HCT116 (cell line): ENCODE measurements at regions not wholly inside any gene's neighbourhood (a gene's known extent, or its start where the extent isn't known, plus 50 kb on each side); places are given as distances from the start of the nearest gene placed in this dataset.

ENCODE experiments used
- ATAC-seq: fragments of 200-7000 bp; cut with Tn5 transposase; 2 replicates; pipeline ENCODE4 v1.9.1; 2020; ENCODE audit warnings: mild to moderate bottlenecking, moderate library complexity
- BruUV-seq: library from RNA; stranded (reverse); fragments of 400-500 nt; replicated peaks from 2 replicates; lab custom pipeline; 2021; lab: Mats Ljungman, UMichigan
- CTCF ChIA-PET: fragments of 300-600 bp; sonication (Branson Sonifier 250); formaldehyde crosslinking; loops from one replicate; lab custom pipeline; 2021; ENCODE audit warnings: antibody characterized with exemption; lab: Charles Lee
- POLR2A ChIA-PET: fragments of 300-600, 350-600 bp; sonication (Branson Sonifier 250); formaldehyde crosslinking; loops from one replicate; lab custom pipeline; 2021; ENCODE audit warnings: antibody characterized with exemption; lab: Charles Lee
- RAD21 ChIA-PET, 2 experiments: fragments of 300-600 bp; sonication (Branson Sonifier 250); formaldehyde crosslinking; loops; one replicate each; lab custom pipeline; 2023; ENCODE audit warnings: low total read pairs in 2 of 2; ENCODE audit not compliant: uncharacterized antibody in 2 of 2, unreplicated experiment in 2 of 2, low non-redundant PET in 1 of 2; lab: Charles Lee
- DNase-seq: peaks from one replicate; pipeline ENCODE4 v3.0.0-alpha.2; 2010; ENCODE audit warnings: low read depth, low spot score
- H2AFZ ChIP-seq: fragments of 200-600 bp; shearing (Covaris generic), sonication (generic); 2 replicates; pipeline ENCODE4 v1.6.1; 2017; ENCODE audit warnings: low read depth, mixed run types, mixed read lengths, antibody characterized with exemption, low read length; ENCODE audit not compliant: poor library complexity, severe bottlenecking
- H3K27ac ChIP-seq: 2 replicates; pipeline ENCODE4 v1.5.1; 2012; ENCODE audit warnings: low read depth, low read length
- H3K27me3 ChIP-seq: fragments of 200-600 bp; sonication (generic); 2 replicates; pipeline ENCODE4 v1.6.1; 2016; ENCODE audit warnings: mixed run types, low read length, mixed read lengths; ENCODE audit not compliant: insufficient read depth
- H3K36me3 ChIP-seq, 2 experiments: fragments of 200-500 bp in 1 of 2; fragments of 200-600 bp in 1 of 2; sonication (Bioruptor generic) in 1 of 2; sonication (generic) in 1 of 2; 2 replicates each; pipeline versions ENCODE4 v1.5.1 to v1.6.1; 2014 to 2016; ENCODE audit warnings: low read length in 2 of 2, inconsistent platforms in 1 of 2, mixed read lengths in 1 of 2, mixed run types in 1 of 2; ENCODE audit not compliant: insufficient read depth in 2 of 2, control insufficient read depth in 1 of 2
- H3K4me1 ChIP-seq, 2 experiments: fragments of 200-600 bp in 1 of 2; sonication (generic) in 1 of 2; 2 replicates each; pipeline versions ENCODE4 v1.5.1 to v1.6.1; 2012 to 2017; ENCODE audit warnings: low read length in 2 of 2, inconsistent platforms in 1 of 2, mild to moderate bottlenecking in 1 of 2, mixed read lengths in 1 of 2, mixed run types in 1 of 2, moderate library complexity in 1 of 2; ENCODE audit not compliant: insufficient read depth in 2 of 2, control insufficient read depth in 1 of 2
- H3K4me2 ChIP-seq: fragments of 200-600 bp; sonication (generic); 2 replicates; pipeline ENCODE4 v1.6.1; 2017; ENCODE audit warnings: mixed run types, low read length, mixed read lengths
- H3K4me3 ChIP-seq, 2 experiments: fragments of 200-600 bp in 1 of 2; sonication (generic) in 1 of 2; replicated peaks in 1 of 2; 2 replicates each; pipeline ENCODE4 v1.5.1; 2011 to 2016; ENCODE audit warnings: low read length in 2 of 2, control low read depth in 1 of 2, low read depth in 1 of 2, mild to moderate bottlenecking in 1 of 2, mixed read lengths in 1 of 2, mixed run types in 1 of 2
- H3K79me2 ChIP-seq: fragments of 200-600 bp; sonication (generic); 2 replicates; pipeline ENCODE4 v1.6.1; 2017; ENCODE audit warnings: mild to moderate bottlenecking, mixed run types, low read length, moderate library complexity, mixed read lengths; ENCODE audit not compliant: insufficient read depth
- H3K9ac ChIP-seq: fragments of 200-600 bp; sonication (generic); 2 replicates; pipeline ENCODE4 v1.6.1; 2016; ENCODE audit warnings: low read length, mixed read lengths
- H3K9me2 ChIP-seq: fragments of 200-600 bp; sonication (generic), shearing (Covaris generic); 2 replicates; pipeline ENCODE4 v1.6.1; 2017; ENCODE audit warnings: mixed run types, mild to moderate bottlenecking, moderate library complexity; ENCODE audit not compliant: insufficient read depth
- H3K9me3 ChIP-seq, 2 experiments: fragments of 200-500 bp in 1 of 2; fragments of 200-600 bp in 1 of 2; sonication (Bioruptor generic) in 1 of 2; sonication (generic) in 1 of 2; 2 replicates each; pipeline ENCODE4 v1.6.1; 2014 to 2017; ENCODE audit warnings: low read length in 2 of 2, mixed read lengths in 2 of 2, inconsistent platforms in 1 of 2, low read depth in 1 of 2, mild to moderate bottlenecking in 1 of 2, mixed run types in 1 of 2, moderate library complexity in 1 of 2; ENCODE audit not compliant: control insufficient read depth in 1 of 2, insufficient read depth in 1 of 2
- H4K20me1 ChIP-seq: fragments of 200-600 bp; sonication (generic), shearing (Covaris generic); 2 replicates; pipeline ENCODE4 v1.6.1; 2017; ENCODE audit warnings: mixed run types, mild to moderate bottlenecking, moderate library complexity; ENCODE audit not compliant: insufficient read depth
- ATF3 ChIP-seq: IDR thresholded peaks from 2 replicates; pipeline ENCODE4 v1.6.1; 2012
- CBX3 ChIP-seq: IDR thresholded peaks from 2 replicates; pipeline ENCODE4 v1.6.1; 2012; ENCODE audit warnings: low read depth
- CEBPB ChIP-seq: IDR thresholded peaks from 2 replicates; pipeline ENCODE4 v1.6.1; 2012; ENCODE audit warnings: low read depth
- EGR1 ChIP-seq: IDR thresholded peaks from 2 replicates; pipeline ENCODE4 v1.6.1; 2012; ENCODE audit warnings: low read depth
- ELF1 ChIP-seq: IDR thresholded peaks from 2 replicates; pipeline ENCODE4 v1.6.1; 2012; ENCODE audit warnings: low read depth, borderline replicate concordance
- EZH2phosphoT487 ChIP-seq: fragments of 200-600 bp; IDR thresholded peaks from 2 replicates; pipeline ENCODE4 v1.6.1; 2018; ENCODE audit warnings: antibody characterized with exemption, borderline replicate concordance
- FOSL1 ChIP-seq: IDR thresholded peaks from 2 replicates; pipeline ENCODE4 v1.6.1; 2012; ENCODE audit warnings: low read depth
- JUND ChIP-seq: IDR thresholded peaks from 2 replicates; pipeline ENCODE4 v1.6.1; 2012
- MAX ChIP-seq: IDR thresholded peaks from 2 replicates; pipeline ENCODE4 v1.6.1; 2012
- POLR2A ChIP-seq: IDR thresholded peaks from 2 replicates; pipeline ENCODE4 v1.7.0; 2011; ENCODE audit warnings: borderline replicate concordance; ENCODE audit not compliant: insufficient read depth, insufficient read length; ENCODE audit errors: extremely low read depth
- POLR2AphosphoS5 ChIP-seq: IDR thresholded peaks from 2 replicates; pipeline ENCODE4 v1.6.1; 2011; ENCODE audit warnings: mild to moderate bottlenecking, low read depth, low read length, moderate library complexity
- RAD21 ChIP-seq: IDR thresholded peaks from 2 replicates; pipeline ENCODE4 v1.6.1; 2012; ENCODE audit warnings: low read depth, mild to moderate bottlenecking
- REST ChIP-seq: IDR thresholded peaks from 2 replicates; pipeline ENCODE4 v1.6.1; 2012; ENCODE audit warnings: low read depth
- SP1 ChIP-seq: IDR thresholded peaks from 2 replicates; pipeline ENCODE4 v1.6.1; 2012; ENCODE audit warnings: low read depth
- SRF ChIP-seq: IDR thresholded peaks from 2 replicates; pipeline ENCODE4 v1.6.1; 2012; ENCODE audit warnings: low read depth
- ZBTB33 ChIP-seq: IDR thresholded peaks from 2 replicates; pipeline ENCODE4 v1.6.1; 2011; ENCODE audit warnings: mild to moderate bottlenecking, low read length, moderate library complexity; ENCODE audit not compliant: insufficient replicate concordance; ENCODE audit errors: extremely low read depth
- ZNF274 ChIP-seq: fragments of 200-500 bp; sonication (Bioruptor generic); IDR thresholded peaks from 2 replicates; pipeline ENCODE4 v1.6.1; 2014; ENCODE audit warnings: mild to moderate bottlenecking, low read depth, low read length, inconsistent platforms
- intact Hi-C: fragments of 100-400 bp; cut with micrococcal nuclease; formaldehyde crosslinking; loops from 2 replicates; pipeline ENCODE4 v1.10.0; 2022
- TF ChIP-seq, protein P1 (sequence below), 3 experiments: fragments of 200-600 bp in 1 of 3; sonication (generic) in 1 of 3; IDR thresholded peaks in 2 of 3; conservative IDR thresholded peaks in 1 of 3; 2 replicates each; pipeline ENCODE4 v1.5.1; 2012 to 2017; ENCODE audit warnings: low read depth in 2 of 3, low read length in 2 of 3, antibody characterized with exemption in 1 of 3, borderline replicate concordance in 1 of 3, control low read depth in 1 of 3, mild to moderate bottlenecking in 1 of 3, mixed read lengths in 1 of 3, mixed run types in 1 of 3, moderate library complexity in 1 of 3; ENCODE audit not compliant: insufficient read depth in 1 of 3

- ChIA-PET POLR2A (interaction anchor here (1.3 kb wide), 1 partner anchor 30 kb away, joined by 3 read pairs; no protein-coding TSS in a partner anchor), CTCF (no interaction called here)
- no peak overlapping the region for H3K9ac ChIP-seq
- DNase-seq (no peak), ATAC-seq (no peak)
- H3K9me3 ChIP-seq: no peaks in the 10 kb centered on the region
- H3K79me2 ChIP-seq: no peaks in the 10 kb centered on the region
- no peak overlapping the region for H3K27ac ChIP-seq
- H3K27me3 ChIP-seq: no peaks in the 10 kb centered on the region
- no peak for TF ChIP-seq POLR2A
- TF ChIP-seq RAD21: no peak
- TF ChIP-seq EGR1: no peak
- no peak for TF ChIP-seq FOSL1
- TF ChIP-seq EZH2phosphoT487: no peak
- TF ChIP-seq, protein P1, sequence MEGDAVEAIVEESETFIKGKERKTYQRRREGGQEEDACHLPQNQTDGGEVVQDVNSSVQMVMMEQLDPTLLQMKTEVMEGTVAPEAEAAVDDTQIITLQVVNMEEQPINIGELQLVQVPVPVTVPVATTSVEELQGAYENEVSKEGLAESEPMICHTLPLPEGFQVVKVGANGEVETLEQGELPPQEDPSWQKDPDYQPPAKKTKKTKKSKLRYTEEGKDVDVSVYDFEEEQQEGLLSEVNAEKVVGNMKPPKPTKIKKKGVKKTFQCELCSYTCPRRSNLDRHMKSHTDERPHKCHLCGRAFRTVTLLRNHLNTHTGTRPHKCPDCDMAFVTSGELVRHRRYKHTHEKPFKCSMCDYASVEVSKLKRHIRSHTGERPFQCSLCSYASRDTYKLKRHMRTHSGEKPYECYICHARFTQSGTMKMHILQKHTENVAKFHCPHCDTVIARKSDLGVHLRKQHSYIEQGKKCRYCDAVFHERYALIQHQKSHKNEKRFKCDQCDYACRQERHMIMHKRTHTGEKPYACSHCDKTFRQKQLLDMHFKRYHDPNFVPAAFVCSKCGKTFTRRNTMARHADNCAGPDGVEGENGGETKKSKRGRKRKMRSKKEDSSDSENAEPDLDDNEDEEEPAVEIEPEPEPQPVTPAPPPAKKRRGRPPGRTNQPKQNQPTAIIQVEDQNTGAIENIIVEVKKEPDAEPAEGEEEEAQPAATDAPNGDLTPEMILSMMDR (IDR thresholded peaks at IDR 0.05 in 2 of 3, conservative IDR thresholded peaks at IDR 0.05 in 1 of 3; ENCODE audit: borderline replicate concordance in 1 of 3, insufficient read depth in 1 of 3, low read depth in 2 of 3, low read length in 2 of 3): no peak
- TF ChIP-seq ZNF274: no peak
- TF ChIP-seq POLR2AphosphoS5: no peak
- TF ChIP-seq ZBTB33: no peak
- no peak for TF ChIP-seq SRF
- TF ChIP-seq REST: no peak
- no peak for TF ChIP-seq SP1
- TF ChIP-seq CBX3: no peak
- no peak for TF ChIP-seq JUND
- TF ChIP-seq CEBPB: no peak
- TF ChIP-seq ELF1: no peak
- TF ChIP-seq MAX: no peak
- no peak for TF ChIP-seq ATF3
- TF ChIP-seq, all 23 proteins: peak for 0
- Histone ChIP-seq H3K9me2 (no peaks in the 10 kb centered on the region), H3K4me3 (no peak overlapping the region), H4K20me1 (no peaks in the 10 kb centered on the region), H3K4me2 (no peak overlapping the region), H2AFZ (no peak overlapping the region), H3K4me1 (peaks cover 18 to 19% of the 10 kb centered on the region in 2 experiments), H3K36me3 (no peaks in the 10 kb centered on the region; a peak in 1 of 4 replicates)
- RAD21 ChIA-PET: no interaction called here
- intact Hi-C loops: no loop called here
- no TSS peak for BruUV-seq
Observed at GRCh38 chr7:66528652-66529051, 100.0 kb upstream of the KCTD7 start.
